ENCODE measurements at regions not wholly inside any gene's neighbourhood (a gene's known extent, or its start where the extent isn't known, plus 50 kb on each side); places are given as distances from the start of the nearest gene placed in this dataset.

DNA sequence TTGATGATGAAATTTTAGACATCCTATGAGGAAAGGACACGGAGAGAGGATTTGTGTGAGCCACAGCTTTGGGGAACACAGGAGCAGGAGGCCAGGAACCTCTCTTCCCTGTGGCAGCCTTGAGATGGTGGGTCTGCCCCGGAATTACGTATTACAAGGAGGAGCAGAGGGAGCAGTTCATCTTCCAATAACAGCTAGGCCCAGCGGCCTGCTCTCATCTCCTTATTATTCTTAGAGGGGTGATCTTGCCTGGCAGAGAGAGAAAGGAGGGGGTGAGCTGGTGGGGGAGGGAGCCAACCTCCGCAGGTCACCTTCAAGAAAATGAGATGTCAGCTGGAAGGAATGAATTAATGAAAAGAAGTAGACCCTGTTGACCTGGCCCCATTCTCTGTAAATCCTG, 305.8 kb downstream of the LRFN2 start:
- ChIA-PET CTCF (ENCODE audit: low intra/inter-chr PET ratio, low total read pairs) (no interaction called here), POLR2A (no interaction called here)
- Histone ChIP-seq H3K27ac (ENCODE audit: extremely low read length, insufficient read depth, low read length) (no peak overlapping the region), H3K4me3 (replicated peaks in 1 of 3; ENCODE audit: insufficient read depth in 1 of 3, low read depth in 2 of 3, low read length in 3 of 3) (no peak overlapping the region), H3K9me3 (ENCODE audit: low read length) (no peaks in the 10 kb centered on the region), H3K79me2 (ENCODE audit: insufficient read depth, low read length) (no peaks in the 10 kb centered on the region), H3K4me1 (ENCODE audit: insufficient read depth, low read length) (no peaks in the 10 kb centered on the region), H3K36me3 (replicated peaks in 1 of 2; ENCODE audit: control insufficient read depth in 1 of 2, insufficient read depth in 2 of 2, low read length in 2 of 2) (no peaks in the 10 kb centered on the region), H4K20me1 (ENCODE audit: insufficient read depth, low read length) (no peaks in the 10 kb centered on the region), H3K4me2 (ENCODE audit: low read depth, low read length) (no peak overlapping the region), H2AFZ (ENCODE audit: low read length) (no peak overlapping the region), H3K27me3 (ENCODE audit: control insufficient read depth in 1 of 2, insufficient read depth in 2 of 2, low read length in 2 of 2) (peaks cover 0 to 23% of the 10 kb centered on the region in 2 experiments; a peak in 2 of 5 replicates), H3K9ac (ENCODE audit: insufficient read depth, low read depth, low read length) (no peak overlapping the region)
- no peak for TF ChIP-seq ZSCAN22 (CRISPR knock-in tag; IDR thresholded peaks at IDR 0.05)
- TF ChIP-seq ZNF564 (CRISPR knock-in tag; IDR thresholded peaks at IDR 0.05) = no peak
- TF ChIP-seq, protein P1, sequence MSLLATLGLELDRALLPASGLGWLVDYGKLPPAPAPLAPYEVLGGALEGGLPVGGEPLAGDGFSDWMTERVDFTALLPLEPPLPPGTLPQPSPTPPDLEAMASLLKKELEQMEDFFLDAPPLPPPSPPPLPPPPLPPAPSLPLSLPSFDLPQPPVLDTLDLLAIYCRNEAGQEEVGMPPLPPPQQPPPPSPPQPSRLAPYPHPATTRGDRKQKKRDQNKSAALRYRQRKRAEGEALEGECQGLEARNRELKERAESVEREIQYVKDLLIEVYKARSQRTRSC (CRISPR knock-in tag; IDR thresholded peaks at IDR 0.05; ENCODE audit: low read depth) = no peak
- TF ChIP-seq, protein P2, sequence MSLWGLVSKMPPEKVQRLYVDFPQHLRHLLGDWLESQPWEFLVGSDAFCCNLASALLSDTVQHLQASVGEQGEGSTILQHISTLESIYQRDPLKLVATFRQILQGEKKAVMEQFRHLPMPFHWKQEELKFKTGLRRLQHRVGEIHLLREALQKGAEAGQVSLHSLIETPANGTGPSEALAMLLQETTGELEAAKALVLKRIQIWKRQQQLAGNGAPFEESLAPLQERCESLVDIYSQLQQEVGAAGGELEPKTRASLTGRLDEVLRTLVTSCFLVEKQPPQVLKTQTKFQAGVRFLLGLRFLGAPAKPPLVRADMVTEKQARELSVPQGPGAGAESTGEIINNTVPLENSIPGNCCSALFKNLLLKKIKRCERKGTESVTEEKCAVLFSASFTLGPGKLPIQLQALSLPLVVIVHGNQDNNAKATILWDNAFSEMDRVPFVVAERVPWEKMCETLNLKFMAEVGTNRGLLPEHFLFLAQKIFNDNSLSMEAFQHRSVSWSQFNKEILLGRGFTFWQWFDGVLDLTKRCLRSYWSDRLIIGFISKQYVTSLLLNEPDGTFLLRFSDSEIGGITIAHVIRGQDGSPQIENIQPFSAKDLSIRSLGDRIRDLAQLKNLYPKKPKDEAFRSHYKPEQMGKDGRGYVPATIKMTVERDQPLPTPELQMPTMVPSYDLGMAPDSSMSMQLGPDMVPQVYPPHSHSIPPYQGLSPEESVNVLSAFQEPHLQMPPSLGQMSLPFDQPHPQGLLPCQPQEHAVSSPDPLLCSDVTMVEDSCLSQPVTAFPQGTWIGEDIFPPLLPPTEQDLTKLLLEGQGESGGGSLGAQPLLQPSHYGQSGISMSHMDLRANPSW (CRISPR knock-in tag; IDR thresholded peaks at IDR 0.05; ENCODE audit: borderline replicate concordance) = no peak
- in situ Hi-C loops (cut with HindIII; ENCODE audit: extremely low pct_ligation_motif_present, low pct_unique_long_range_greater_than_20kb) = no loop called here
- DNase-seq (ENCODE audit: low spot score) = no peak
- no peak for FAIRE-seq
- intact Hi-C loops (cut with micrococcal nuclease; ENCODE audit: unreplicated experiment) = no loop called here
- 26% methylated on average over 5 of the region's 5 CpGs for WGBS (ENCODE audit: low lambda C conversion rate)
- ATAC-seq = no peak
- no TSS peak for BruUV-seq (replicated peaks)

DNA sequence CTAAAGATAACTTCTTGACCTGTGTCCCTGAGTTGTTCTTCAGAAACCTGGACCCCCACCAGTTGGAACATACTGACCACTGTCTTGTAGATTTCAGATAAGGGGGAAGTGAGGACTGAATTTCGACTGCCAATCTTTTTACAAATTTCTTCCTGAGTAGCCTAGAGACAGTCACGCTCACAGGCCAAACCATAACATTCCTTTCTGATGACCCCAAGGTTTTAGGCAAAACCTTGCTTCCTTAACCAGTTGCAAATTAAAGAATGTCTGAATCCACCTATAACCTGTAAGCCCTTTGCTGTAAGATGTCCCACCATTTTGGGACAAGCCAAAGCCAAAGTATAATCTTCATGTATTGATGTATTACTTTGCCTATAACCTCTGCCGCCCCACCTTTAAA, 306.9 kb downstream of the LRFN2 start:
- no peaks in the 10 kb centered on the region for H3K9me3 ChIP-seq (ENCODE audit: low read length)
- H3K4me1 ChIP-seq (ENCODE audit: insufficient read depth, low read length) = no peaks in the 10 kb centered on the region
- H3K4me2 ChIP-seq (ENCODE audit: low read depth, low read length) = no peak overlapping the region
- FAIRE-seq = no peak
- CTCF ChIA-PET (ENCODE audit: low intra/inter-chr PET ratio, low total read pairs) = no interaction called here
- POLR2A ChIA-PET = no interaction called here
- peaks cover 0 to 16% of the 10 kb centered on the region in 2 experiments; a peak in 2 of 5 replicates for H3K27me3 ChIP-seq (ENCODE audit: control insufficient read depth in 1 of 2, insufficient read depth in 2 of 2, low read length in 2 of 2)
- in situ Hi-C loops (cut with HindIII; ENCODE audit: extremely low pct_ligation_motif_present, low pct_unique_long_range_greater_than_20kb) (no loop called here), intact Hi-C loops (cut with micrococcal nuclease; ENCODE audit: unreplicated experiment) (no loop called here)
- no peak overlapping the region for H2AFZ ChIP-seq (ENCODE audit: low read length)
- H3K79me2 ChIP-seq (ENCODE audit: insufficient read depth, low read length) = no peaks in the 10 kb centered on the region
- H4K20me1 ChIP-seq (ENCODE audit: insufficient read depth, low read length) = no peaks in the 10 kb centered on the region
- H3K36me3 ChIP-seq (replicated peaks in 1 of 2; ENCODE audit: control insufficient read depth in 1 of 2, insufficient read depth in 2 of 2, low read length in 2 of 2) = no peaks in the 10 kb centered on the region
- no TSS peak for BruUV-seq (replicated peaks)
- H3K9ac ChIP-seq (ENCODE audit: insufficient read depth, low read depth, low read length) = no peak overlapping the region
- ATAC-seq = no peak
- no peak overlapping the region for H3K27ac ChIP-seq (ENCODE audit: extremely low read length, insufficient read depth, low read length)
- H3K4me3 ChIP-seq (replicated peaks in 1 of 3; ENCODE audit: insufficient read depth in 1 of 3, low read depth in 2 of 3, low read length in 3 of 3) = no peak overlapping the region
- 49% methylated on average over 3 of the region's 3 CpGs for WGBS (ENCODE audit: low lambda C conversion rate)
- DNase-seq (ENCODE audit: low spot score) = no peak
- TF ChIP-seq ZNF562 (CRISPR knock-in tag; IDR thresholded peaks at IDR 0.05; ENCODE audit: borderline replicate concordance) (no peak), DMAP1 (CRISPR knock-in tag; IDR thresholded peaks at IDR 0.05) (no peak), ZNF780A (CRISPR knock-in tag; IDR thresholded peaks at IDR 0.05) (no peak), SMAD1 (CRISPR knock-in tag; IDR thresholded peaks at IDR 0.05; ENCODE audit: borderline replicate concordance, low read depth) (no peak)
- TF ChIP-seq, protein P3, sequence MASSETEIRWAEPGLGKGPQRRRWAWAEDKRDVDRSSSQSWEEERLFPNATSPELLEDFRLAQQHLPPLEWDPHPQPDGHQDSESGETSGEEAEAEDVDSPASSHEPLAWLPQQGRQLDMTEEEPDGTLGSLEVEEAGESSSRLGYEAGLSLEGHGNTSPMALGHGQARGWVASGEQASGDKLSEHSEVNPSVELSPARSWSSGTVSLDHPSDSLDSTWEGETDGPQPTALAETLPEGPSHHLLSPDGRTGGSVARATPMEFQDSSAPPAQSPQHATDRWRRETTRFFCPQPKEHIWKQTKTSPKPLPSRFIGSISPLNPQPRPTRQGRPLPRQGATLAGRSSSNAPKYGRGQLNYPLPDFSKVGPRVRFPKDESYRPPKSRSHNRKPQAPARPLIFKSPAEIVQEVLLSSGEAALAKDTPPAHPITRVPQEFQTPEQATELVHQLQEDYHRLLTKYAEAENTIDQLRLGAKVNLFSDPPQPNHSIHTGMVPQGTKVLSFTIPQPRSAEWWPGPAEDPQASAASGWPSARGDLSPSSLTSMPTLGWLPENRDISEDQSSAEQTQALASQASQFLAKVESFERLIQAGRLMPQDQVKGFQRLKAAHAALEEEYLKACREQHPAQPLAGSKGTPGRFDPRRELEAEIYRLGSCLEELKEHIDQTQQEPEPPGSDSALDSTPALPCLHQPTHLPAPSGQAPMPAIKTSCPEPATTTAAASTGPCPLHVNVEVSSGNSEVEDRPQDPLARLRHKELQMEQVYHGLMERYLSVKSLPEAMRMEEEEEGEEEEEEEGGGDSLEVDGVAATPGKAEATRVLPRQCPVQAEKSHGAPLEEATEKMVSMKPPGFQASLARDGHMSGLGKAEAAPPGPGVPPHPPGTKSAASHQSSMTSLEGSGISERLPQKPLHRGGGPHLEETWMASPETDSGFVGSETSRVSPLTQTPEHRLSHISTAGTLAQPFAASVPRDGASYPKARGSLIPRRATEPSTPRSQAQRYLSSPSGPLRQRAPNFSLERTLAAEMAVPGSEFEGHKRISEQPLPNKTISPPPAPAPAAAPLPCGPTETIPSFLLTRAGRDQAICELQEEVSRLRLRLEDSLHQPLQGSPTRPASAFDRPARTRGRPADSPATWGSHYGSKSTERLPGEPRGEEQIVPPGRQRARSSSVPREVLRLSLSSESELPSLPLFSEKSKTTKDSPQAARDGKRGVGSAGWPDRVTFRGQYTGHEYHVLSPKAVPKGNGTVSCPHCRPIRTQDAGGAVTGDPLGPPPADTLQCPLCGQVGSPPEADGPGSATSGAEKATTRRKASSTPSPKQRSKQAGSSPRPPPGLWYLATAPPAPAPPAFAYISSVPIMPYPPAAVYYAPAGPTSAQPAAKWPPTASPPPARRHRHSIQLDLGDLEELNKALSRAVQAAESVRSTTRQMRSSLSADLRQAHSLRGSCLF (CRISPR knock-in tag; IDR thresholded peaks at IDR 0.05; ENCODE audit: borderline replicate concordance) = no peak
- TF ChIP-seq, protein P4, sequence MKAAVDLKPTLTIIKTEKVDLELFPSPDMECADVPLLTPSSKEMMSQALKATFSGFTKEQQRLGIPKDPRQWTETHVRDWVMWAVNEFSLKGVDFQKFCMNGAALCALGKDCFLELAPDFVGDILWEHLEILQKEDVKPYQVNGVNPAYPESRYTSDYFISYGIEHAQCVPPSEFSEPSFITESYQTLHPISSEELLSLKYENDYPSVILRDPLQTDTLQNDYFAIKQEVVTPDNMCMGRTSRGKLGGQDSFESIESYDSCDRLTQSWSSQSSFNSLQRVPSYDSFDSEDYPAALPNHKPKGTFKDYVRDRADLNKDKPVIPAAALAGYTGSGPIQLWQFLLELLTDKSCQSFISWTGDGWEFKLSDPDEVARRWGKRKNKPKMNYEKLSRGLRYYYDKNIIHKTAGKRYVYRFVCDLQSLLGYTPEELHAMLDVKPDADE (CRISPR knock-in tag; IDR thresholded peaks at IDR 0.05) = no peak
